ENCODE measurements at regions not wholly inside any gene's neighbourhood (a gene's known extent, or its start where the extent isn't known, plus 50 kb on each side); places are given as distances from the start of the nearest gene placed in this dataset.
A peak's percentile ranks its signal among the peaks of the same experiment; 100 is the strongest.

GRCh38 chr5:92455011-92455410, 1071.9 kb upstream of the ARRDC3 start:
- no peak for DNase-seq

- no peak for DNase-seq
Measured at GRCh38 chr5:92444888-92445287, 1061.8 kb upstream of the ARRDC3 start.

GRCh38 chr5:92435781-92436180, 1052.7 kb upstream of the ARRDC3 start:
- DNase-seq = no peak

- no peak for DNase-seq
Measured at GRCh38 chr5:92429646-92430045, 1046.5 kb upstream of the ARRDC3 start.

- DNase-seq = no peak
Measured at GRCh38 chr5:92428415-92428814, 1045.3 kb upstream of the ARRDC3 start.

GRCh38 chr5:92424785-92425426, 1041.8 kb upstream of the ARRDC3 start:
- DNase-seq = no peak

- no peak for DNase-seq
Measured at GRCh38 chr5:92421942-92422341, 1038.8 kb upstream of the ARRDC3 start.

GRCh38 chr5:92421196-92421595, 1038.1 kb upstream of the ARRDC3 start:
- no peak for DNase-seq

GRCh38 chr5:92419261-92419660, 1036.1 kb upstream of the ARRDC3 start:
- DNase-seq = no peak

GRCh38 chr5:92418341-92418740, 1035.2 kb upstream of the ARRDC3 start:
- DNase-seq = no peak

GRCh38 chr5:92409134-92409533, 1026.0 kb upstream of the ARRDC3 start:
- no peak for DNase-seq

- no peak for DNase-seq
Measured at GRCh38 chr5:92402956-92403702, 1020.0 kb upstream of the ARRDC3 start.

- no peak for DNase-seq
Measured at GRCh38 chr5:92402045-92402444, 1018.9 kb upstream of the ARRDC3 start.

GRCh38 chr5:92401492-92401891, 1018.4 kb upstream of the ARRDC3 start:
- DNase-seq = peak; percentile 37

- DNase-seq = no peak
Measured at GRCh38 chr5:92394936-92395335, 1011.8 kb upstream of the ARRDC3 start.

GRCh38 chr5:92390657-92391056, 1007.5 kb upstream of the ARRDC3 start:
- DNase-seq = no peak

- DNase-seq = no peak
Measured at GRCh38 chr5:92380069-92380770, 997.1 kb upstream of the ARRDC3 start.

GRCh38 chr5:92378966-92379611, 996.0 kb upstream of the ARRDC3 start:
- no peak for DNase-seq

- no peak for DNase-seq
Measured at GRCh38 chr5:92374859-92375258, 991.7 kb upstream of the ARRDC3 start.

GRCh38 chr5:92372766-92373165, 989.6 kb upstream of the ARRDC3 start:
- DNase-seq = no peak

- DNase-seq = no peak
Measured at GRCh38 chr5:92371889-92372235, 988.7 kb upstream of the ARRDC3 start.

- DNase-seq = no peak
Measured at GRCh38 chr5:92371171-92371888, 988.2 kb upstream of the ARRDC3 start.

GRCh38 chr5:92370032-92370431, 986.9 kb upstream of the ARRDC3 start:
- DNase-seq = no peak

Data from right hindlimb (tissue), 1 donor.